Omental fat pad (tissue), 3 donors: ENCODE measurements at regions not wholly inside any gene's neighbourhood (a gene's known extent, or its start where the extent isn't known, plus 50 kb on each side); places are given as distances from the start of the nearest gene placed in this dataset.

Experiments
- ATAC-seq: fragments of 150-250 bp; one replicate; pipeline ENCODE4 v1.9.1; 2016; ENCODE audit warnings: mild to moderate bottlenecking, moderate library complexity; ENCODE audit not compliant: low FRiP score
- DNase-seq: peaks from one replicate; pipeline ENCODE4 v3.0.0-alpha.2; 2019; ENCODE audit warnings: low spot score
- TF ChIP-seq, protein P1 (sequence below), 3 donors: fragments of 450-650 bp; IDR thresholded peaks; one replicate each; pipeline ENCODE4 v1.5.1; 2016 to 2017; ENCODE audit warnings: antibody characterized with exemption in 3 of 3, mild to moderate bottlenecking in 3 of 3, moderate library complexity in 2 of 3

DNA sequence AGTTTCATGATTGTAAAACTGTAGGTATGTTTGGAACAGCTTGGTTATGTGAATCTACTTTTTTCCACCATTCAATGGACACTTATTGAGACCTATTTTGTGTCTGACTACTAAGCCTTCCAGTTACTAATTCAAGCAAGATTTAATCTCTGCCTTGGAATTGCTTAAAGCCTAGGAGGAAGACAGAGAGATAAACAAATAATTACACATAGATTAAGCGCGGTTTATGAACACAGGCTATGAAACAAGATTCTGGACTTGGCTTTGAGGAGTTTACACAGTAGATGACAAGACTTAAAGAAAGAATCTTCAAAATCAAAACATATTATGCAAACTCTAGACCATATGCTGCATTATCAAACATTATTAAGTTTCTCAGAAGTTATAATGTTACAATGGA lies 340.4 kb downstream of the RASEF start:
- DNase-seq (no peak), ATAC-seq (no peak)
- TF ChIP-seq, protein P1, sequence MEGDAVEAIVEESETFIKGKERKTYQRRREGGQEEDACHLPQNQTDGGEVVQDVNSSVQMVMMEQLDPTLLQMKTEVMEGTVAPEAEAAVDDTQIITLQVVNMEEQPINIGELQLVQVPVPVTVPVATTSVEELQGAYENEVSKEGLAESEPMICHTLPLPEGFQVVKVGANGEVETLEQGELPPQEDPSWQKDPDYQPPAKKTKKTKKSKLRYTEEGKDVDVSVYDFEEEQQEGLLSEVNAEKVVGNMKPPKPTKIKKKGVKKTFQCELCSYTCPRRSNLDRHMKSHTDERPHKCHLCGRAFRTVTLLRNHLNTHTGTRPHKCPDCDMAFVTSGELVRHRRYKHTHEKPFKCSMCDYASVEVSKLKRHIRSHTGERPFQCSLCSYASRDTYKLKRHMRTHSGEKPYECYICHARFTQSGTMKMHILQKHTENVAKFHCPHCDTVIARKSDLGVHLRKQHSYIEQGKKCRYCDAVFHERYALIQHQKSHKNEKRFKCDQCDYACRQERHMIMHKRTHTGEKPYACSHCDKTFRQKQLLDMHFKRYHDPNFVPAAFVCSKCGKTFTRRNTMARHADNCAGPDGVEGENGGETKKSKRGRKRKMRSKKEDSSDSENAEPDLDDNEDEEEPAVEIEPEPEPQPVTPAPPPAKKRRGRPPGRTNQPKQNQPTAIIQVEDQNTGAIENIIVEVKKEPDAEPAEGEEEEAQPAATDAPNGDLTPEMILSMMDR (IDR thresholded peaks at IDR 0.05) = no peak

DNA sequence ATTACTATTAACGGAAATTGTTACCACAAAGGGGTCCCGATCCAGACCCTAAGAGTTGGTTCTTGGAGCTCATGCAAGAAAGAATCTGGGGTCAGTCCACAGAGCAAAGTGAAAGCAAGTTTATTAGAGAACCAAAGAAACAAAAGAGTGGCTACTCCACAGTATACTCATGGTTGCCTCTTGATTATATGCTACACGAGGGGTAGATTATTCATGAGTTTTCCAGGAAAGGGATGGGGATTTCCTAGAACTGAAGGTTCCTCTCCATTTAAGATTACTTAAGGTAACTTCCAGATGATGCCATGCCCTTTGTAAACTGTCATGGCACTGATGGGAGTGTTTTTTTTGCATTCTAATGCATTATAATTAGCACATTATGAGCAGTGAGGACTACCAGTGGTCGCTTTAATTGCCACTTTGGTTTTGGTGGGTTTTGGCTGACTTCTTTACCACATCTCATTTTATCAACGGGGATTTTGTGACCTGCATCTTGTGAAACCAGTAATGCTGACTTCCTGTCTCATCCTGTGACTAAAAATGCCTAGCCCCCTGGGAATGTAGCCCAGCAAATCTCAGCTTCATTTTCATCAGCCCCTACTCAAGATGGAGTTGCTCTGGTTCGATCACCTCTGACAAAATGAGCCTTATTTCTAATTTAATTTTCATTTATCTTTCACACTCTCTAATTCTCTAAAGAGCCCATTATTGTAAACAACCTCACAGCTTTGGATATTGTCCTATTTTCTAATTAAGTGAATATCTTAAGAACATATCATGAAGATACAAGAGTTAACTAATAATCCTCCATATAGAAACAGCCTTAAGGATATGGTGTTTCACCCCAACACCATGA lies 336.3 kb downstream of the RASEF start:
- TF ChIP-seq, protein P1 (IDR thresholded peaks at IDR 0.05) = no peak
- no peak for ATAC-seq
- DNase-seq = no peak

DNA sequence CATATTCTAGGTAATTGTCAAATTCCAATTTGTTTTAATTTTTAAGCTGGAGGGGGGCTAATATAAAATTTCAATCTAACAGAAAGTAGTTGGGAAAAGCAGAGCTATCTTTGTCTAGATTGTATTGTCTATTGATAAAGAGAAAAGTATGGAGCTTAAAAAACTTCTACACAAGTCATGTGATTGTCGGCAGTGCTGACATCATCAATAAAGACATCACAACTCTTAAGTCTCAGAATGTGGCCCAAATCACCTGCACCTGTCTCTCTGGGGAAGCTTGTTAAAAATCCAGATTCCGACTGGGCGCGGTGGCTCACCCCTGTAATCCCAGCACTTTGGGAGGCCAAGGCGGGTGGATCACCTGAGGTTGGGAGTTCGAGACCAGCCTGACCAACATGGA lies 333.8 kb downstream of the RASEF start:
- DNase-seq (no peak), ATAC-seq (no peak)
- TF ChIP-seq, protein P1 (IDR thresholded peaks at IDR 0.05) = no peak

DNA sequence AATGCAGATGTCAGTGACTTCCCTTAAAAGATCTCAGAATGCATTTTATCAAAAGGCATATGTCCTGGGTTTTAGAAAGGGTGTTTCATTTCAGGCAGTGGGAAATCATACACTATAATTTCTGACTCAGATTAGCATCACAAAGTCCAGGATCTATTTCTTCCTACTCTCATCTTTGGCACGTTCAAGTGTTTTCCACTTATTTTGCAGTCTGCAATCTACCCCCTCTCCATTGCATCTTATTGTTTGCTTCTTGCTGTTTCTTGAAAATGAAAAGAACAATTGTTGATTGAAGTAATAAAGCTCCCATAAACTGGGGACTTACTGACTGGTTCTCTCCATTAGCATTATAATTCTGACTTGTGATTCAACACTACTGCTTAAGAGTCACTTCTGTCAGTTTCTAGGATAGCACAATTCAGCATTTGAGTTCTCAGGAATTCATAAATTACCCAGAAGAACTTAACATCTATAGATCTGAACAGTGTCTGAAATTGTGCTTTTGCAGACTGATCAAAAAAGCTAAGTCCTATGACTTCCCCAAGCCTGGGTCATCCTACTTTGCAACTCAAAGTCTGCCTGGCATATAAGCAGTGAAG lies 332.9 kb downstream of the RASEF start:
- no peak for ATAC-seq
- TF ChIP-seq, protein P1 (IDR thresholded peaks at IDR 0.05) = no peak
- DNase-seq = no peak

DNA sequence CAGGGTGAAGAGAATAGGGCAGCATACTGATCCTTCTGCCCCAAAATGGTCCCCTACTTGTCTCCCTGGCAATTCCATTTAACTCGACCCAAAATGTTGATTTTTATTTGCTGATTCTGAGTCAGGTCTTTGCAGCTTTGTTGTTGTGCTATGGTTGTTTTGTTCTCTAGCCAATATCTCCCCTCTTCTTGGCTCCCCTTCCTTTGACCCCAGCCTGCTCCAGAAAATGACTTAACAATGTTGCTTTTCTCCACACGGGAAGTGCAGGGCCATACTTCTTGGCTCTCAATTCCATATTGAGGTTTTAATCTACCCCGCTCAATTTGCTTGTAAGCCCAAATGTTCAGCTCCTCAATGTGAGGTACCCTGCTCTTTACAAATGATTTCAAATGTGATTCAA lies 330.0 kb downstream of the RASEF start:
- ATAC-seq = no peak
- DNase-seq = no peak
- TF ChIP-seq, protein P1 (IDR thresholded peaks at IDR 0.05) = no peak

DNA sequence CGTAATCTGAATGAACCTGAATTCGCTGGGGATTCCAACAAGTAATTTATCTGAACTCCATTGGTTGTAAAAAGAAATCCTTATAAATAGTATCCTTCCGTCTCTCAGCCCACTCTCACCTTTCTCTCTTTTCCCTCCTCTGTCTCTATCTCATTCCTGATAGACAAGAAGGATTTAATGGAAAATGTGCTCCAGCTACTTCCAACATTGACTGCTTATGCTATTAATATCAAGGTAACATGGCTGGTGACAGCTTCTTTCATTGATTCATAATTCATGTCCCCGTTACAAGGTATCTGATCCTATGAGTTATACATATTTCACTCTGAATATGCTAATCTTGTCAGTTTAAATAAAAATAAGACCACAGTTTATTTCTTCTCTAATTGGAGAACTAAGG lies 326.8 kb downstream of the RASEF start:
- TF ChIP-seq, protein P1 (IDR thresholded peaks at IDR 0.05) = no peak

DNA sequence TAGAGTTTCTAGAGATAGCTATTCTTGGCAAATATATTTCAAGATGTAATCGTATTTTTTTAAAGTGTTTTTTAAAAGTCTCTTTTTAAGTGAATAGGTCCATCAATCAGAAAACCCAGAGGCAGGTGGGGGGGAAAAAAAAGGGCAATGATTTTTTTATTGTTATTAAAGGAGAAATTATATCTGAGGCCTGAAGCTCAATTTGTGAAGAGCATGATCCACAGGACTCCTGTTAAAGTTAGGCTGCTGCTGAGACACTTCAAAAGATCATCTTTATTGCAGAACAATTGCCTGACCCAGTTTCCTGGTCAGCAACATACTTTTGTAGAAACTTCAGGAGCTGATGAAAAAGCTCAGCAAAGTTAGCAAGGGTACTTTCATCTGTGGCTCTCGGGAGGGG lies 326.2 kb downstream of the RASEF start:
- DNase-seq = no peak
- no peak for ATAC-seq
- TF ChIP-seq, protein P1 (IDR thresholded peaks at IDR 0.05) = no peak

More for the DNA sequence above, 326.8 kb downstream of the RASEF start:
- ATAC-seq = no peak
- no peak for DNase-seq
